Endodermal cell (in vitro differentiated cells): ENCODE measurements at regions not wholly inside any gene's neighbourhood (a gene's known extent, or its start where the extent isn't known, plus 50 kb on each side); places are given as distances from the start of the nearest gene placed in this dataset.

Experiments
- DNase-seq: peaks from one replicate; pipeline ENCODE4 v3.0.0-alpha.2; 2017
- H3K27ac ChIP-seq: 2 replicates; pipeline ENCODE4 v1.5.1; 2013; ENCODE audit warnings: mild to moderate bottlenecking, low read depth, low read length, moderate library complexity
- H3K27me3 ChIP-seq: 2 replicates; pipeline ENCODE4 v1.6.1; 2013; ENCODE audit warnings: mild to moderate bottlenecking, low read length, moderate library complexity; ENCODE audit not compliant: insufficient read depth, control insufficient read depth, poor library complexity, severe bottlenecking
- H3K36me3 ChIP-seq: 2 replicates; pipeline ENCODE4 v1.7.0; 2013; ENCODE audit warnings: mild to moderate bottlenecking, low read length, moderate library complexity; ENCODE audit not compliant: control insufficient read depth, insufficient read depth
- H3K4me1 ChIP-seq: one replicate; pipeline ENCODE4 v1.7.0; 2013; ENCODE audit warnings: low read length; ENCODE audit not compliant: control insufficient read depth, insufficient read depth
- H3K4me3 ChIP-seq: 2 replicates; pipeline ENCODE4 v1.5.1; 2013; ENCODE audit warnings: mild to moderate bottlenecking, low read length, moderate library complexity
- H3K9ac ChIP-seq: 2 replicates; pipeline ENCODE4 v1.6.1; 2013; ENCODE audit warnings: mild to moderate bottlenecking, low read length, moderate library complexity; ENCODE audit not compliant: poor library complexity, severe bottlenecking; ENCODE audit errors: extremely low read depth
- H3K9me3 ChIP-seq: 2 replicates; pipeline ENCODE4 v1.6.1; 2013; ENCODE audit warnings: mild to moderate bottlenecking, low read length, moderate library complexity; ENCODE audit not compliant: control insufficient read depth
- H3K27ac Mint-ChIP-seq: 2 replicates; pipeline ENCODE4 v1.8.0; 2020; ENCODE audit warnings: mixed read lengths
- H3K27me3 Mint-ChIP-seq: 2 replicates; pipeline ENCODE4 v1.8.0; 2021; ENCODE audit warnings: mild to moderate bottlenecking, mixed read lengths; ENCODE audit not compliant: insufficient read depth
- H3K36me3 Mint-ChIP-seq: 2 replicates; pipeline ENCODE4 v1.8.0; 2020; ENCODE audit warnings: low read depth, mixed read lengths
- H3K4me1 Mint-ChIP-seq: 2 replicates; pipeline ENCODE4 v1.8.0; 2020; ENCODE audit warnings: mixed read lengths
- H3K4me3 Mint-ChIP-seq: 2 replicates; pipeline ENCODE4 v1.8.0; 2020; ENCODE audit warnings: mild to moderate bottlenecking, moderate library complexity, mixed read lengths
- H3K9me3 Mint-ChIP-seq: 2 replicates; pipeline ENCODE4 v1.8.0; 2020; ENCODE audit warnings: mild to moderate bottlenecking, mixed read lengths
- WGBS, 2 experiments: methylation state at CpG; one replicate each; pipeline versions ENCODE4 v1.1.5 to v1.1.7; 2013; ENCODE audit warnings: missing lambda C conversion rate in 2 of 2, mixed read lengths in 1 of 2; ENCODE audit not compliant: insufficient coverage in 1 of 2, insufficient read length in 1 of 2; 5-methylcytosine and 5-hydroxymethylcytosine counted together
- TF ChIP-seq, protein P1 (sequence below): fragments of 200-600 bp; sonication (generic); conservative IDR thresholded peaks from 2 replicates; pipeline ENCODE4 v1.5.0; 2021; ENCODE audit warnings: antibody characterized with exemption, mild to moderate bottlenecking

GRCh38 chr1:238628110-238628509, 737.4 kb upstream of the ZP4 start:
- Mint-ChIP-seq H3K9me3 (no peaks in the 10 kb centered on the region), H3K36me3 (no peaks in the 10 kb centered on the region), H3K27me3 (no peaks in the 10 kb centered on the region), H3K27ac (no peak overlapping the region), H3K4me1 (no peaks in the 10 kb centered on the region), H3K4me3 (no peak overlapping the region)
- no peak for DNase-seq
- WGBS, 2 experiments = 81 to 100% methylated on average over 1 to 2 of the region's 2 CpGs
- H3K27me3 ChIP-seq = no peaks in the 10 kb centered on the region
- no peak overlapping the region for H3K27ac ChIP-seq
- TF ChIP-seq, protein P1, sequence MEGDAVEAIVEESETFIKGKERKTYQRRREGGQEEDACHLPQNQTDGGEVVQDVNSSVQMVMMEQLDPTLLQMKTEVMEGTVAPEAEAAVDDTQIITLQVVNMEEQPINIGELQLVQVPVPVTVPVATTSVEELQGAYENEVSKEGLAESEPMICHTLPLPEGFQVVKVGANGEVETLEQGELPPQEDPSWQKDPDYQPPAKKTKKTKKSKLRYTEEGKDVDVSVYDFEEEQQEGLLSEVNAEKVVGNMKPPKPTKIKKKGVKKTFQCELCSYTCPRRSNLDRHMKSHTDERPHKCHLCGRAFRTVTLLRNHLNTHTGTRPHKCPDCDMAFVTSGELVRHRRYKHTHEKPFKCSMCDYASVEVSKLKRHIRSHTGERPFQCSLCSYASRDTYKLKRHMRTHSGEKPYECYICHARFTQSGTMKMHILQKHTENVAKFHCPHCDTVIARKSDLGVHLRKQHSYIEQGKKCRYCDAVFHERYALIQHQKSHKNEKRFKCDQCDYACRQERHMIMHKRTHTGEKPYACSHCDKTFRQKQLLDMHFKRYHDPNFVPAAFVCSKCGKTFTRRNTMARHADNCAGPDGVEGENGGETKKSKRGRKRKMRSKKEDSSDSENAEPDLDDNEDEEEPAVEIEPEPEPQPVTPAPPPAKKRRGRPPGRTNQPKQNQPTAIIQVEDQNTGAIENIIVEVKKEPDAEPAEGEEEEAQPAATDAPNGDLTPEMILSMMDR = no peak
- H3K36me3 ChIP-seq = no peaks in the 10 kb centered on the region
- no peaks in the 10 kb centered on the region for H3K9me3 ChIP-seq
- no peaks in the 10 kb centered on the region for H3K4me1 ChIP-seq
- no peak overlapping the region for H3K4me3 ChIP-seq
- H3K9ac ChIP-seq = no peak overlapping the region

DNA sequence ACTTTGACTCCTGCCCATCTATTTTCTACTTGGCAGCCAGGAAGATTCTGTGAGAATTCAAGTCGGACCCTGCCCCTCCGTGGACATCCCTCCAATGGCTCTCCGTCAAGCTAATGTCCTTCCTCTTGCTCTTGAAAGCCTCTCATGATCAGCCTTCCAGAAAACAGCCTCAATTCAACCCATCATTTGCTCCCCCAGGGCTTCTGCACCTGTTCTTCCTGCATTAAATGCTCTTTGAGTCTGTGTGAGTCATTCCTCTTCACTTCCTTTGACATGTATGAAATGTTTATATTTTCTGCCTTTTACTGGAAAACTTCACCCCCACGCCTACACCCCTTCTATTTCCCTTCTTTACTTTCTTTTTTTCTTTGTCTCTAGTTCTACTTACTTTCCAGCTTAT, 734.1 kb upstream of the ZP4 start:
- Mint-ChIP-seq H3K36me3 (no peaks in the 10 kb centered on the region), H3K27me3 (no peaks in the 10 kb centered on the region), H3K27ac (no peak overlapping the region), H3K4me1 (no peaks in the 10 kb centered on the region), H3K4me3 (no peak overlapping the region), H3K9me3 (no peaks in the 10 kb centered on the region)
- H3K4me1 ChIP-seq = no peaks in the 10 kb centered on the region
- H3K4me3 ChIP-seq = no peak overlapping the region
- no peak overlapping the region for H3K9ac ChIP-seq
- WGBS, 2 experiments = 86 to 95% methylated on average over 3 to 4 of the region's 4 CpGs
- no peaks in the 10 kb centered on the region for H3K27me3 ChIP-seq
- H3K27ac ChIP-seq = no peak overlapping the region
- H3K9me3 ChIP-seq = no peaks in the 10 kb centered on the region
- no peaks in the 10 kb centered on the region for H3K36me3 ChIP-seq
- TF ChIP-seq, protein P1 = no peak
- no peak for DNase-seq

- no peaks in the 10 kb centered on the region for H3K4me1 Mint-ChIP-seq
- H3K27me3 ChIP-seq = no peaks in the 10 kb centered on the region
- 93% methylated on average over 1 of the region's 1 CpG; no CpG with 5 or more reads in 1 of the 2 experiments for WGBS, 2 experiments
- TF ChIP-seq, protein P1 = no peak
- H3K36me3 ChIP-seq = no peaks in the 10 kb centered on the region
- H3K9me3 ChIP-seq = no peaks in the 10 kb centered on the region
- H3K27ac Mint-ChIP-seq = no peak overlapping the region
- no peaks in the 10 kb centered on the region for H3K27me3 Mint-ChIP-seq
- no peak overlapping the region for H3K4me3 Mint-ChIP-seq
- H3K36me3 Mint-ChIP-seq = no peaks in the 10 kb centered on the region
- no peaks in the 10 kb centered on the region for H3K9me3 Mint-ChIP-seq
- DNase-seq = no peak
- no peak overlapping the region for H3K9ac ChIP-seq
- H3K4me3 ChIP-seq = no peak overlapping the region
- no peak overlapping the region for H3K27ac ChIP-seq
- no peaks in the 10 kb centered on the region for H3K4me1 ChIP-seq
Measured at GRCh38 chr1:238621405-238621804, 730.7 kb upstream of the ZP4 start.
